NCI-H526 treated with DMSO at 0.1 percent for 48 hours (cell line): ENCODE measurements at regions not wholly inside any gene's neighbourhood (a gene's known extent, or its start where the extent isn't known, plus 50 kb on each side); places are given as distances from the start of the nearest gene placed in this dataset.
"Not testable (repeated sequence)": the region's sequence is repeated elsewhere in the genome, so short reads cannot be mapped to it uniquely, and the experiment has no call there.

ENCODE experiments used
- DNase-seq: peaks from one replicate; lab custom pipeline; 2025; lab: John Stamatoyannopoulos, UW

DNA sequence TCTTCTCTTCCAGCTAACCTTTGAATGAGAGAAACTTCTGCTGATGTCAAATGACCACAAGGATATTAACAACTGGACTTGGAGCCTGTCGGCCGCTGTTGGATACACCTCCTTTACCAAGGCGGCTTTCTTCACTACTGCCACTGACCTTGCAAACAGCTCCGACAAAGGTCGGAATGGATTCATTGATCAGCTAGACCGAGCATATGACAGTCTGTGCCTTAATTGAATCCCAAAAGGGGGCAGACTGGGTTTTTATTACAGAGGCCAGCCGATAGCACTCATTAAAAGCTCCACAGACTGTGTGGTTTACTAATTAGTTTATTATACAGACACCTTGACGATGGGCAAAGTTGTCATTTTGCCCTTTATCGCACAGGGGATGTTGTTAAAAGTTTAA is 394.5 kb downstream of the RERGL start:
- no peak for DNase-seq

GRCh38 chr12:17691369-17691768 is 398.6 kb downstream of the RERGL start:
- no peak for DNase-seq

GRCh38 chr12:17680220-17680619 is 409.8 kb downstream of the RERGL start:
- DNase-seq, result no peak

GRCh38 chr12:17666641-17667324 is 423.2 kb downstream of the RERGL start:
- no peak for DNase-seq

GRCh38 chr12:17665839-17666238 is 424.2 kb downstream of the RERGL start:
- no peak for DNase-seq

GRCh38 chr12:17661250-17661649 is 428.7 kb downstream of the RERGL start:
- DNase-seq, result no peak

- DNase-seq, result no peak
Measured at GRCh38 chr12:17652436-17652835, 437.6 kb downstream of the RERGL start.

- DNase-seq, result no peak
Measured at GRCh38 chr12:17642340-17642650, 447.7 kb downstream of the RERGL start.

- no peak for DNase-seq
Measured at GRCh38 chr12:17640615-17641014, 449.4 kb downstream of the RERGL start.

DNA sequence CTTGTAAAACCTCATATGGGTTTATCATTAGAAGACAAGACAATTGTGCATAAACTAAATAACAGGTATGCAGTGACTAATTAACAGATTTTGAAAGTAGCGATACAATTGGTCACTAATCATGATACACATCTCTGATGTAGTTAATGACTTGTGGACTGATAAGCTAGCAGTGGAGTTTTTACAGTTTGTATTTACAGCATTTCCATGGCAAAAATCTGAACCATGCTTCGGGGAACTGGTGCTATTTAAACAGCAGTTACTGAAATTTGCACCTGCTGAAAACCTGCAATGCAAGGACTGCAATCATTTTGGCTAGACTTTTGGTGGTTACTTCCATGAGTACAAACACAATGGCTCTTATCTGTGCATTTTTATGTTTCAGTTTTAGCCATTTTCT is 471.2 kb downstream of the RERGL start:
- no peak for DNase-seq

- no peak for DNase-seq
Measured at GRCh38 chr12:17609701-17610100, 480.3 kb downstream of the RERGL start.

DNA sequence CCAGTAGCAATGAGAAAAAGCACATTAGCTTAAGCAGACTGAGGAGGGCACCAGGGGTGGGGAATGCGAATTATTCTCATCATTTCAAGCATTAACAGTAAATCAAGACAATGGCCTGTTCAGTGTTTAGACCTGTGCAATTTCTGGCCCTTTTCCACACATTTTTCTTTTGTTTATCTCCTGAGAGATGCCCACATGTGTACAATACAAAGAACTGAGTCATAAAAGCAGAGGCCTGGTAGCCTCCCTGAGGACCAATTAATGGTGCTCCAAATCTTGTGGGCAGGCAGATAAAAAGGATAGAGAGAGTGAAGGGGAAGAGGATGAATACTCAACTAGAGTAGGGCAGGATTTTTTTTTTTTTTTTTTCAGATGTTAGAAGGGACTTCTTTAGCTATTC is 480.8 kb downstream of the RERGL start:
- DNase-seq, result no peak

DNA sequence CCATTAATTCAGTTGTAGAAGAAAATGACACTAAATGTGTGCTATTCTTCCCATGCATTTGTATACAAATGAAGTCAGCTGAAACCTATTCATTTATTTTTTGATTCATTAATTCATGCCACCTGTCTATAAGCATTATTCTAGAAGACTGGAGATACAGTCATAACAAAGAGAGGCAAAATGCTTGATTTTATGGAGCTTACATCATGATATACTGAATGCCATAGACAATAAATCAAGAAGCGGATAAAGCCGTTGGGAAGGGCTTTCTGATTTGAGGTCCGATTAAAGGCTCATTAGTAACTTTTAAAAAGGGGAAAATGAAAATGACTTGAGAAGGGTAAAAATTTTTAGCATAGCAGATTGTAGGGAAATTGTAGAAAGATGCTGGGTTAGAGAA is 494.9 kb downstream of the RERGL start:
- DNase-seq, result no peak

DNA sequence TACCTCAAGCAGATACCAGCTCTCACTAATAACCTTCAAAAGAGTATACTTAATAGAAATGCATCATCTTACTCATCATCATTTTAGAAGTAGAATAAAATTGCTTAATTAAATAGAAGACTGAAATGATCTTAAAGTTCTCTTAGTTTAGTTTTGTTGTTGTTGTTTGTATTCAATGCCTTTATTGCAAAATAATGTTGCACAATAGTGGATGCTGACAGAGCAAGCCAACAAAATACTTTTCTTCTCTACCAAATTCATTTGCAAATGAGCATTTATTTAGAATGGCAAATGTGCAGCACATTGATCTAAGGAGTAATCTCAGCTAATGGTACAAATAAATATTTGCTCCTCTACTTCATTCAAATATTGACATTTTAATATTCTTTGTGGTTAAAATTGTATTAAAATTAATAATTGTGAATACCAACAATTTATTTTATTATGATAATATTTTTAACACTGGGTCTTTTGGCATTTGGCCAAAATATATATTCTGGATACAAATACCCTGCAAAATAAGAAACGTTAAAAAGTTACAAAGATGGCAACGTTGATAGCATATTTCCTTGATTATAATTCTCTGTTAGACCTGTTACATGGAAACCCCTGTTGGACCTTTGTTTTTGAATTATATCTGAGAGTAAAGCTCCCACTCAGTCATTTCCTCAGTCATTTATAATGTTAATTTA is 496.1 kb downstream of the RERGL start:
- DNase-seq, result no peak

DNA sequence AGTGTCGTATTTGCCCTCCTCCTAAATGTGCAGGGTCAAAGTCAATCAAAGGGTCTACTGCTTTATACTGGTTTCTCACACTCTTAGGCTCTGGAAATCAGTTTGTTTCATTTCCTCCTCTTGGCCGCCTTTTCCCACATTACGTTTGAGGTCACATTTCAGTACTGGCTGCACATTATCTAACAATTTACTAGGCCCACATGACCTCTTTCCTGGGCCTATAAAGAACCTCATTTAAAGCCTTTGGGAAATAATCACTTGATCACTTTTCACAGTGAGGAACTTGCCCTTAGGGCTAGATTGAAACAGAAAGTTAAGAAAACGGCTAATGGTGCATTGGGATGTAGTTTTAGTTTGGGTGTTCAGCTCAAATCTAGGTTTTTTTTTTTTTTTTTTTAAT is 497.5 kb downstream of the RERGL start:
- no peak for DNase-seq

DNA sequence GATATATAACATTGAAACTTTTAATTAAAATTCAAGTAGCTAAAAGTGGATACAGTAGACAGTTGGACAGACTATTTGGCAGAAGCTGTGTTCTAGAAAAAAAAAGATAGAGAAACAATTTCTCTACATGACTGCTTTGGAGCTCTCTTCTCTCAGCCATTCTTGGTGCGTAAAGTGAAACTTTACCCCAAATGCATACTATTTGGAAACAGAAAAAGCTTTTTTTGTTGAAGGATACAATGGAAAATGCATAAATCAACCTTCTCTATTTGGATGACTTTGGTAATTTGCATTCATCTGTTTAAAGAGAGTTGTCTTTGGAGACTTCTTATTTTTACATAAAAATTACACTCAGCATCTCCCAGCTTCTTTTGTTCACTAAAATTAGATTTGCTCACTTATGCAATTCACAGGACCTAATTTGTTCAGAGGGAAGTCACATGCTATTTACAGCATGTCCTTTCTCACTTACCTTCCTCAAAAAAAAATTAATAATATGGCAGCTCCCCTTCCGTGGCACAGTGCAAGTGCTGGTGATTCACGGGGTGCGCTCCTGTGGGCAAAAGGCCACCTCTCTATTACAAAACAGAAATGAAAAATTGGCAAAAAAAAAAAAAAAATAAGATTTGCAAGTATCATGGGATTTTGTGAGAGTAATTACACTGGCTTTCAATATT is 498.9 kb downstream of the RERGL start:
- DNase-seq, result no peak

GRCh38 chr12:17588968-17589367 is 501.0 kb downstream of the RERGL start:
- no peak for DNase-seq

GRCh38 chr12:17579205-17580026 is 510.6 kb downstream of the RERGL start:
- no peak for DNase-seq

- no peak for DNase-seq
Measured at GRCh38 chr12:17577405-17577804, 512.6 kb downstream of the RERGL start.

DNA sequence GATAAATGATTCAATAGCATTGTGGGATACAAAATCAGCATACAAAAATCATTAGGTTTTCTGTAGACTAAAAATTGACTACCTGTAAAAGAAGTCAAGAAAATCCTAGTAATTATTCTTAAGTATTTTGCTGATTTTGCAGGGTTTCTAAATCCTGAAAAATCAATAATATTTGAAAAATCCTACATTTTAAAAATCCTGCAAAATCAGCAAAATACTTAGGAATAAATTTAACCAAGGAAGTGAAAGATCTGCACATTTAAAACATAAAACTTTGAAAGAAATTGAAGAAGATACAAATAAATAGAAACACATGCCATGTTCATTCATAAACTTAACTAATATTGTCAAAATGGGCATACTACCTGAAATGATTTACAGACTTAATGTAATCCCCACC is 517.7 kb downstream of the RERGL start:
- DNase-seq, result no peak

- no peak for DNase-seq
Measured at GRCh38 chr12:17571047-17571446, 518.9 kb downstream of the RERGL start.

GRCh38 chr12:17564630-17565029 is 525.4 kb downstream of the RERGL start:
- DNase-seq, result not testable (repeated sequence)

DNA sequence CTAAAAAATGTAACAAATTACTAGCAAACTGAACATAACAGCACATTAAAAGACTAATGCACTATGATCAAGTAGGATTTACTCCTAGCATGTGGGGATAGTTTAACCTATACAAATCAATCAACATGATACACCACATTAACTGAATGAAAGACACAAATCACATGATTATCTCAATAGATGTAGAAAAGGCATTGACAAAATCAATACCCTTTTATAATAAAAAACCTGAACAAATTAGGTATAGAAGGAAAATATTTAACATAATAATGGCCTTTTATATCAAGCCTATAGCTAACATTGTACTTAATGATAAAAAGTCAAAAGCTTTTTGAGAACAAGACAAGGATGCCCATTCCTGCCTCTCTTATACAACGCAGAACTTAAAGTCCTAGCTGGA is 540.0 kb downstream of the RERGL start:
- no peak for DNase-seq
